Activated T-cell treated with anti-CD3 and anti-CD28 coated beads for 4 hours (primary cell): ENCODE measurements at regions not wholly inside any gene's neighbourhood (a gene's known extent, or its start where the extent isn't known, plus 50 kb on each side); places are given as distances from the start of the nearest gene placed in this dataset.
"Not testable (repeated sequence)": the region's sequence is repeated elsewhere in the genome, so short reads cannot be mapped to it uniquely, and the experiment has no call there.

Experiments
- DNase-seq: peaks from one replicate; pipeline ENCODE4 v3.0.0-alpha.2; 2020

- DNase-seq = no peak
Measured at GRCh38 chr13:22960827-22961226, 220.0 kb upstream of the SGCG start.

GRCh38 chr13:22961342-22961741 is 219.4 kb upstream of the SGCG start:
- not testable (repeated sequence) for DNase-seq

- DNase-seq = no peak
Measured at GRCh38 chr13:22961835-22962537, 218.8 kb upstream of the SGCG start.

- DNase-seq = not testable (repeated sequence)
Measured at GRCh38 chr13:22963384-22964053, 217.3 kb upstream of the SGCG start.

- no peak for DNase-seq
Measured at GRCh38 chr13:22964245-22964966, 216.4 kb upstream of the SGCG start.

- DNase-seq = not testable (repeated sequence)
Measured at GRCh38 chr13:22965011-22965857, 215.5 kb upstream of the SGCG start.

- not testable (repeated sequence) for DNase-seq
Measured at GRCh38 chr13:22965858-22966239, 214.9 kb upstream of the SGCG start.

GRCh38 chr13:22966753-22967152 is 214.0 kb upstream of the SGCG start:
- not testable (repeated sequence) for DNase-seq

- DNase-seq = no peak
Measured at GRCh38 chr13:22967669-22968068, 213.1 kb upstream of the SGCG start.

- DNase-seq = no peak
Measured at GRCh38 chr13:22979952-22980351, 200.8 kb upstream of the SGCG start.

GRCh38 chr13:22980936-22981335 is 199.8 kb upstream of the SGCG start:
- DNase-seq = no peak

- no peak for DNase-seq
Measured at GRCh38 chr13:22993148-22993547, 187.6 kb upstream of the SGCG start.

- DNase-seq = no peak
Measured at GRCh38 chr13:23003446-23003845, 177.3 kb upstream of the SGCG start.

GRCh38 chr13:23007426-23007825 is 173.4 kb upstream of the SGCG start:
- DNase-seq = no peak

GRCh38 chr13:23018143-23018542 is 162.6 kb upstream of the SGCG start:
- no peak for DNase-seq

GRCh38 chr13:23020246-23020843 is 160.4 kb upstream of the SGCG start:
- peak; percentile 4 for DNase-seq

- no peak for DNase-seq
Measured at GRCh38 chr13:23021906-23022305, 158.9 kb upstream of the SGCG start.

- DNase-seq = no peak
Measured at GRCh38 chr13:23022704-23023103, 158.1 kb upstream of the SGCG start.

GRCh38 chr13:23025864-23026608 is 154.7 kb upstream of the SGCG start:
- DNase-seq = no peak

- DNase-seq = no peak
Measured at GRCh38 chr13:23039266-23039935, 141.4 kb upstream of the SGCG start.

GRCh38 chr13:23042181-23042580 is 138.6 kb upstream of the SGCG start:
- no peak for DNase-seq
